ENCODE measurements at regions not wholly inside any gene's neighbourhood (a gene's known extent, or its start where the extent isn't known, plus 50 kb on each side); places are given as distances from the start of the nearest gene placed in this dataset.

DNA sequence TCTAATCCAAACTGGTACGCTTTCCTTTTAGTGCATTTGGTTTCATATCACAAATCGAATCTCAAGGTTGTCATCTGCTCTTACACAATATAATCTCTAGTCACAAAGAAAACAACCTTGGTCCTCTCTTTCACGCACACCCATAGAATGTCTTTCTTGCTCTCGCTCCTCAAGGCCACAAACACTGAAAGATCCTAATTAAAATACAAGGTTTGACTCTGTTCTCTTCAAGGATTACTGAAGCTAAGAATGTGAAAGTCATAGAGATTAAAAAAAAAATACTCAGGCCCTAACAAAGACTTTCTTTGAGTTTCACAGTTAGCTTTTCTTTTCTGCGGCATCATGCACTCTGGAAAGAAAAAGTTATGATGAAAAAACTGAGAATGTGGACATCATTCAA is 891.5 kb downstream of the EFNB2 start:
- no peak for DNase-seq

DNA sequence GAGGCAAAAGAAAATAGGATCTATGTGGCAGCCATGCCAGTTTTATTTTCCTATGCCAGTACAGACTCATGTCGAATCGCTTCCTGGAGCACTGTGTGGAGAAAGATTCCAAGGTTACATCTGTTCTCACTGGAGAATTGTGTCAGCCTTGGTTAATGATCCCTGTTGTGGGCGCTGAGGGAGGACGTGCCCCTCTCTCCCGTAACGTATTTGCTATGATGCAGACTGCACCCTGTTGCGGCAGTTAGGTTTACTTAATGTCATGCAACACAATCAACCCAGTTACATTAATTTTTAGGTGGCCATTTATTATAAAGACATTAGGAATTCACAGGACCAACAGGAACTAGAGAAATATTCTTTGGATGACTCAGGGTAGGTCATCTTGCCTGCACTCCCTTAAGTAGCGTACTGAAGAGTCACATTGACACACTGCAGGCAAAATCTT is 892.9 kb downstream of the EFNB2 start:
- no peak for DNase-seq

- DNase-seq = no peak
These were observed 894.3 kb downstream of the EFNB2 start for GRCh38 chr13:105641121-105641520.

- DNase-seq = no peak
These were observed 897.0 kb downstream of the EFNB2 start for GRCh38 chr13:105638426-105638825.

DNA sequence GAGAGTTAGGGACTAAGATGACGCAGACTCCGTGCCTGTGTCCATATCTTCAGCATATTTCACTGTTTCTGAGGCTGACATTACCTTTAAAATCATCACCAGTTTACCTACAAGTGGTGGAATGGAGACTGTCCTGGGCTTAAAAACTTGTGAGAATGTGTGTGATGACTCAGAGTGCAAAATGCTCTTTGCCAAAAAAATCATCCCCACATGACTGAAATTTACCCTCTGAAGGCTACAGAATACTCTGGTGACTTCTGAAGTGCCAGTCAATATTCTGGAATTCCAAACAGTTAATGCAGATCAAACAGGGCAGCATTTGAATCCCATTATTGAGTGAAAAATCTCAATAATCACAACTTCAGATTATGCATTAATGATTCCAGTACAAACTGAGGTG is 901.4 kb downstream of the EFNB2 start:
- no peak for DNase-seq

- no peak for DNase-seq
These were observed 905.0 kb downstream of the EFNB2 start for GRCh38 chr13:105630431-105630830.

GRCh38 chr13:105627270-105627669 is 908.2 kb downstream of the EFNB2 start:
- DNase-seq = no peak

DNA sequence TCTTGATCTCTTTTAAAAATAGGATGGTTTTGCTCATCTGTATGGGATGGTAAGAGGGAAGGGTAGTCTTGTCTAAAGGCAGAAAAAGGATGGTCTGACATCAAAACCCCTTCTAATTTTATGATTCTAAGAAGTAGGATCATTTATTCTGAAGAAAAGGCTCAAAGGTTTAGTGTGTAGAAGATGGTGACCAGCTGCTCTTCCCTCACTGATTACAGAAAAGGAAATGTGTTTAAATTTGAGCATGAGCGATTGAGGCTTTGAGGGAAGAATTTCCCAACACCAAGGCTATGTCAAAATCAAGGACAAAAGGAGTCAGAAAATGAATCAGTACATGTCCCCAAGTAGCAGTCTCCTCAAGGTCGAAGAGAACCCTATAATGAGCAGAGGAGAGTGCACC is 909.8 kb downstream of the EFNB2 start:
- DNase-seq = no peak

DNA sequence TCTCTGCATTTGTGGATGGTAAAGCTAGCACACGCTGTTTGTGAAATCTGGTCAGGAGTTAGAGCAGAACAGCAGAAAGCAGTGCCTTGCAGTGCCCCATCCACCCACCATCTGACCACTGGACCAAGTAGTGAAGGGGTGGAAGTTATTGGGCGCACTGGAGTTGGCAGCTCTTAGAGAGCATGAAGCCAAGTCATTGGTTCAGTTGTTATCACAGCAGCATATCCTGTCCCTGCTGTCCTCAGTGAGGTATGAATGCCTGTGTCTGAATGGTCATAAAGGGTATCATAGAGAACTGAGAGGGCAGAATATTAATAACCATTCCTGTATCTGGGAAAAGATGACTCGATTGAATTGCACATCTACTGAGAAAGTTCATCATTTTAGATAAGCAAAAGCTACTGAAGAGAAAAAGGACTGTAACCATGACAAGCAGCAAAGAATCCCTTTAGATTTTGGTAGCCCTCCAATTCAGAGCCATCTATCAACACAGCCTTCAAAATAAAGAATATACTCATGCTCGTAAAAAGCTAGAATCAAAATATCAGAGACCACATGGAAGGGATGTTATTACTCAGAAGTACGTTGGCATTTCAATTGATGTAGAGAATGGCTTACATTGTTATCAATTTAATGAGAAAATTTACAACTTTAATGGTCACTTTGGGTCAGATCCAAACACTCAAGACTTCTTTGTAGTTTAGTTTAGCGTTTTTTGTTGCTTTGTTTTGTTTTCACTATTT is 919.0 kb downstream of the EFNB2 start:
- no peak for DNase-seq

DNA sequence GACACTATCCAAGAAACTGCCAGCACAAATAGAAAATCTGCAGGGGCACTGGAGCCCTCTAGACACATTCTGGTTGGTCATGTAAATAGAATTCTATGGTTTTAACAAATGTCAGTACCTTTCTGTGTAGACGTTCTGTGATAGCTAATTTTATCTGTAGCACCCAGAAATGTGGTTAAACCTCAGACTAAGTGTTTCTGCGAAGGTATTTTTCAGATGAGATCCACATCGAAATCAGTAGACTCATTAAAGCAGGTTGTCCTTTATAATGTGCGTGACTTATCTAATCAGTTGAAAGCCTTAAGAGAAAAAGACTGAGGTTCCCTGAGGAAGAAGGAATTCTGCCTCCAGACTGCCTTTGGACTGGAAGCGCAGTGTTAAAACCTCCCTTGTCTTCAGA is 922.9 kb downstream of the EFNB2 start:
- DNase-seq = no peak

DNA sequence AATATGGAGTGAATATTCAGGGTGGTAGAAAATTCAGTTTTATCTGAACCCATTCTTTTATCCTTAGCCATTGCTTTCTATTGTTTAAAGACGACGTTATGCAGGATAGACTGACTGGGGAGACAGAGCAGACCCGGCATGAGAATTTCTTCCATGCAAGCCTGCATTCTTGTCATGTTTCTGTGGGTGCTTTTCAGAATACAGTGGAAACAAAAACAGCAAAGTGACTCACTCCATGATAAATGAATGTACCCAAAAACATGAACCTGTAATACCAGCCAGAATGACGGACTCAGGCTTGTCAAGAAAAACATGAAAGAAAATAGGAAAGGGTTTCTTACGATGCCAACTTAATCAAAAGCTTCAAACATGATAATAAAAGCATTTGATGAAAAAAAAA is 924.0 kb downstream of the EFNB2 start:
- no peak for DNase-seq

- DNase-seq = no peak
These were observed 927.4 kb downstream of the EFNB2 start for GRCh38 chr13:105608104-105608503.

DNA sequence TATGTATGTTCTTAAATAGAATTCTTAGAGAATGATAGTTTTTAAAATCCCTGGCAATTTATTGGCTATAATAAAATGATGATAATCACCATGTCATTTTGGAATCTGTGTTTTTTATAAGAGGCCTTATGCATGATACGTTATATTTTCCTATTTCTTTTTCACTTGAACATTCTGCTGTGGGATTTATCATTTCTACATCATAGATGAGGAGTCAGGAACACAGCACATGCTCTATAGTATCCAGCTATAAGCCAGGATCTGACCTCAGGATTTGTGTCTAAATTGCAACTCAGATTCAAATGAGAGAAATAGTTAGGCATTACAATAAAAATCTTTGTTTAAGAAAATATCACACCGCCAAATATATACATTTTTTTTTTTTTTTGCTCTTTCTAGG is 928.0 kb downstream of the EFNB2 start:
- DNase-seq = no peak

DNA sequence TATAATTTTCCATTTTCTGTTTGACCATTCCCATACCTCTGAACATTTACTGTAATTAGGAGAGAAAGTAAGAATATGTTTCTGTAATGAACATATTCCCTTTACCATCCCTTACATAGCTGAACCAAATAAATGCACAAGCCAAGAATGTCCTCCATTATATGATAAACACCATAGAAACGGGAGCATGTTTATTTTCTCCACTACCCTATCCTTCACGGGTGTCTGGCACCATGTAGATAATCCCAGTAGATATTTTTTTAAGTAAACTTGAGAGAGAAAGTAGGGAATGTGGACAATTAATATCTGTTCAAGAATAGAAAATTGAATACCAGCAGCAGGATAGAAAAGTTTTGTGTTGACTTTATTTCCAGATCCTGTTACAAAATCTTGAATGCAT is 928.4 kb downstream of the EFNB2 start:
- DNase-seq = no peak

- no peak for DNase-seq
These were observed 932.3 kb downstream of the EFNB2 start for GRCh38 chr13:105602956-105603670.

DNA sequence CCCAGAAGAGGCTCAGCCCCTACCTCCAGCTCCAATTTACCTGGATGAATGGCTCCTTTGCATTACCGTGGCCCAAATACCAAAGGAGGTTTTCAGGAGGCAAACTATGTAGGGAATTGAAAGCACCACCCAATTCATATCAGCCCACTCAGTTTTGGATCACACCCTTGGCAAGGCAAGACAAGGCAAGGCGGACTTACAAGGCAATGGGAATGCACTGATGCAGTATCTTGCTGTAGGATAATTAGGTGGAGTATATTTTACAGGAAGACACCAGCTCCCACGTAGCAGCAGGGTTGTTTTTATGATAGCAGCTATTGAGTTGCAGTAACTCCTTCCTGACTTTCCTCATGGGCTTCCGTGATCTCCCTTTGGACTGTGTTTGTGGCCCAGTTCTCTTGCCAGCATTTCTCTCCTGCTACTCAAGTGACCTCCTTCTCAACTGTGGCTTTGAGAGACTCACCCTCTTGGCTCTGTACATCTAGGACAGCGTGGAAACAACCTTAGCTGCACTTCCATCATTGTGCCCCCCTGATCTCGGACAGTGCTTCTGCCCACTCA is 935.9 kb downstream of the EFNB2 start:
- no peak for DNase-seq

- no peak for DNase-seq
These were observed 936.9 kb downstream of the EFNB2 start for GRCh38 chr13:105598529-105598928.

DNA sequence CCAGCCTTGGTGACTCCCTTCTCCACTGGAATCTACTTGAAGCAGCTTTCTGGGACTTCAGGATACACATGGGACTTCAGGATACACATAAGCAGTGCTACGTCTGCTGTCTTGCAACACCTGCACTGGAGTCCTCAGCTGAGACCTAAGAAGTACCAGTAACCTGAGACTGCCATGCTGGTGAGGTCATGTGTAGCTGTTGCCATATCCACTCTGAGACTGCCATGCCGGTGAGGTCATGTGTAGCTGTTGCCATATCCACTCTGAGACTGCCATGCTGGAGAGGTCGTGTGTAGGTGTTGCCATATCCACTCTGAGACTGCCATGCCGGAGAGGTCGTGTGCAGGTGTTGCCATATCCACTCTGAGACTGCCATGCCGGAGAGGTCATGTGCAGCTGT is 937.9 kb downstream of the EFNB2 start:
- DNase-seq = no peak

GRCh38 chr13:105595471-105595870 is 940.0 kb downstream of the EFNB2 start:
- no peak for DNase-seq

- DNase-seq = no peak
These were observed 944.2 kb downstream of the EFNB2 start for GRCh38 chr13:105591277-105591676.

DNA sequence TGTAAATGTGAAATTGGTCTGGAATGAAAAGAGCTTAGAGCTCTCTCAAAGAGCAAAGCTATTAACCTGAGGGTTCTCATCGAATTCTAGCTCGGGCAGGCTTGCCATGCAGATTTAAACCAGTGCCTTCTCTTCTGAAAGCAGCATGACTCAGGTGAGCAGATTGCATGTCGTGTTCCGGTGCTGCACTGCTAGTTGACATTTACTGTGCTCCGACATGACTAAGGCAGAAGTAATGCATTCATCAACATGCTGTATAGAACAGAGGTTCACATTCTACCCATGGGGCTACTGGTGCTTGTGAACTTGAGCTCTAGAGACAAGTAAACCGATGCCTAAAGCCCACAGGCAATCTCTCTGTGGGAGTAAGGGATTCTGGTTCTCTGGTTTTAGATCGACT is 947.7 kb downstream of the EFNB2 start:
- no peak for DNase-seq

DNA sequence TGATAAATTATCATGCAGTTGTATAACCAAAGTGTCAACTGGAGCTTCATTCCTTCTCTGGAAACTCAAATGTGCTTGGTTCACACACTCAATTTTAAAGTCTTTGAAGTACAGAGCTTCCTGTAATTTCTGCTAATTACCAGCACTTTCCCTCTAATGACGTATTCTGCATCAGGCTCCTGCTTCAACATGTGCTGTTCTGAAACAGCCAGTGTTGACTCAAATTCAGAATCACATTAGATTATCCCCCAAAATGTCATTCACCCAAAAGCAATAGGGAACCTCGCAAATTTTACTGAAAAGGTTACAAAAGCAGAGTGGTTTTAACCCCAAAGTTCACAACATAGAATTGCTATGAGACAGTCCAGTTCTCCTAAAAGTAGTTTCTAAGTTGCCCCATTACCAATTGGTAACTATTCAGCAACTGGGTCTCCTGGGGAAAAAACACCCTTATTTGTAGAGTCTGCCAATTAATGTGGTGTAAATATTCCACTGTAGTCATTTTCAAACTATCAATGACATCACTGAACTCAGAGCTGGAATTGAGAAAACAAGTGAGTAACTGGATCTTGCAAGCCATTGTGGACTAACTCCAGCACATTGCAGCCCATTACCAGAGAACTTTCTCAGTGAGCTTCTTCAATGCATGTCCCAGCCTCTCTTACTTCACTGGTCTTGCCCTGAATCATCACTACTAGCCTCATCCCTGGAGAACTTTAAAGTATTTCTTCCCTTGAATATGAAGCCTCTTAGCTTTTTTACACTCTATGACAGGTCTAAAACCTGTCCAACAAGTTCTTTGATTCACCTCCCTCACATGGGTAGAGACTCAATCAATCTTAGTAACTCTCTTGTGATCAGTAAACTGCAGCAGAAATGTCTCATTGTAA is 955.4 kb downstream of the EFNB2 start:
- no peak for DNase-seq

DNA sequence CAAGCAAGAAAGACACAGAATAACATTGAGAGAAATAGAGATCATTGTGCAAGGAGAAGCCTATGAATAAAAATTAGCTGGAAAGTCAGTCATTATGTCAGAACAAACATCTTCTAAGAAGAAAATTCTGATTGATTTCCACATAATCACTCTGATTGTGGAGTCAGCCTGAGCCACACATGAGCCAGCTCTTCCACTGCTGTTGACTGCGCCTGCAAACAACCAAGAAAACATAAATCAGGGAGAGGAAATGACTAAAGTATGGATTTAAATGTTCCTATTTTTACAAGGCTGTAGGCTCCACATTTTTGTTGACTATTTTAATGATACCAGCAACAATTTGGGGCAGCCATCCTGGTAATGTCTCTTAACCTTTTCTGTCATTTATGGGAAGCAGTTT is 962.3 kb downstream of the EFNB2 start:
- no peak for DNase-seq
